Prostate gland (tissue), 2 donors: ENCODE measurements at regions not wholly inside any gene's neighbourhood (a gene's known extent, or its start where the extent isn't known, plus 50 kb on each side); places are given as distances from the start of the nearest gene placed in this dataset.

Experiments used
- POLR2A ChIP-seq: fragments of 450-650 bp; IDR thresholded peaks from one replicate; pipeline ENCODE4 v1.6.1; 2016; ENCODE audit warnings: antibody characterized with exemption, mild to moderate bottlenecking
- TF ChIP-seq, protein P1 (sequence below), 4 experiments: fragments of 200-600 bp in 2 of 4; fragments of 450-650 bp in 2 of 4; sonication (generic) in 2 of 4; IDR thresholded peaks; 1 replicate in 3 of 4; 2 replicates in 1 of 4; pipeline ENCODE4 v1.5.1; 2016 to 2019; ENCODE audit warnings: antibody characterized with exemption in 4 of 4, mild to moderate bottlenecking in 2 of 4, moderate library complexity in 2 of 4

DNA sequence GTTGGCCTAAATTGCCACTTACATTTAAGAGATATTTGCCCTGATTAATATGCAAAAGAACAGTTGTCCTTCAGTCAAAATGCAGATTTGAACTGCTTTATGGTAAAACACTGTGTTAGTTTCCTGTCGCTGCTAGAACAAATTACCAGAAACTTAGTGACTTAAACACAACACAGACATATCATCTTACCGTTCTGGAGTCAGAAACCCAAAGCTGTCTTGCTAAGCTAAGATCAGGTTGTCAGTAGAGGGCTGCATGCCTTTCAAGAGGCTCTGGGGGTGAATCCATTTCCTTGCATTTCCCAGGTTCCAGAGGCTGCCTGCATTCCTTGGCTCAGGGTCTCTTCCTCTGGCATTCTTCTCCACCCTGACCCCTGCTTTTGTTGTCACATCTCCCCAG is 149.5 kb downstream of the FAM161A start:
- TF ChIP-seq, protein P1, sequence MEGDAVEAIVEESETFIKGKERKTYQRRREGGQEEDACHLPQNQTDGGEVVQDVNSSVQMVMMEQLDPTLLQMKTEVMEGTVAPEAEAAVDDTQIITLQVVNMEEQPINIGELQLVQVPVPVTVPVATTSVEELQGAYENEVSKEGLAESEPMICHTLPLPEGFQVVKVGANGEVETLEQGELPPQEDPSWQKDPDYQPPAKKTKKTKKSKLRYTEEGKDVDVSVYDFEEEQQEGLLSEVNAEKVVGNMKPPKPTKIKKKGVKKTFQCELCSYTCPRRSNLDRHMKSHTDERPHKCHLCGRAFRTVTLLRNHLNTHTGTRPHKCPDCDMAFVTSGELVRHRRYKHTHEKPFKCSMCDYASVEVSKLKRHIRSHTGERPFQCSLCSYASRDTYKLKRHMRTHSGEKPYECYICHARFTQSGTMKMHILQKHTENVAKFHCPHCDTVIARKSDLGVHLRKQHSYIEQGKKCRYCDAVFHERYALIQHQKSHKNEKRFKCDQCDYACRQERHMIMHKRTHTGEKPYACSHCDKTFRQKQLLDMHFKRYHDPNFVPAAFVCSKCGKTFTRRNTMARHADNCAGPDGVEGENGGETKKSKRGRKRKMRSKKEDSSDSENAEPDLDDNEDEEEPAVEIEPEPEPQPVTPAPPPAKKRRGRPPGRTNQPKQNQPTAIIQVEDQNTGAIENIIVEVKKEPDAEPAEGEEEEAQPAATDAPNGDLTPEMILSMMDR (IDR thresholded peaks at IDR 0.05): no peak
- TF ChIP-seq POLR2A: no peak
